ENCODE measurements at regions not wholly inside any gene's neighbourhood (a gene's known extent, or its start where the extent isn't known, plus 50 kb on each side); places are given as distances from the start of the nearest gene placed in this dataset.
A peak's percentile ranks its signal among the peaks of the same experiment; 100 is the strongest.
"Not testable (repeated sequence)": the region's sequence is repeated elsewhere in the genome, so short reads cannot be mapped to it uniquely, and the experiment has no call there.

DNA sequence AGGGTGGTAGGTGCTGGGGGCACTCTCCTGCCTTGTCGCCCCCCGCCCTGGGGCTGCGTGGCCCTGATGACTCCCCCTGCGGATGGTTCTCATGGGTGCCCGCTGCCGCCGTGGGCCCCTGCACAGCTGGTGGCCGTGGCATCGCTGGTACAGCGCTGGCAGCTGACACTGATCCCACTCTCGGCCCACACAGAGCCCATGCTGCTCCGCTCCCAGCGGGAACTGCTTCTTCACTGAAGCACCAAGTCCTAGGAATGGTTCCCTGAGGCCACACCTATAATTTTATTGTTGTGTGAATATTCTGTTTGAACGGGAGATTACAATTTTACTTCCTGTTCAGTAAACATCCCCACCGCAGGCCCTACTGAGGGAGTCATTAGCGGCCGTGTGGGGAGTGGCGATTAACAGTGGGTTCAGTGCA, 138.6 kb upstream of the NKX1-1 start:
- peak in 1 of 3 donors; percentile 39 for DNase-seq
- no peak for TF ChIP-seq POLR2A (IDR thresholded peaks at IDR 0.05)
- TF ChIP-seq, protein P1, sequence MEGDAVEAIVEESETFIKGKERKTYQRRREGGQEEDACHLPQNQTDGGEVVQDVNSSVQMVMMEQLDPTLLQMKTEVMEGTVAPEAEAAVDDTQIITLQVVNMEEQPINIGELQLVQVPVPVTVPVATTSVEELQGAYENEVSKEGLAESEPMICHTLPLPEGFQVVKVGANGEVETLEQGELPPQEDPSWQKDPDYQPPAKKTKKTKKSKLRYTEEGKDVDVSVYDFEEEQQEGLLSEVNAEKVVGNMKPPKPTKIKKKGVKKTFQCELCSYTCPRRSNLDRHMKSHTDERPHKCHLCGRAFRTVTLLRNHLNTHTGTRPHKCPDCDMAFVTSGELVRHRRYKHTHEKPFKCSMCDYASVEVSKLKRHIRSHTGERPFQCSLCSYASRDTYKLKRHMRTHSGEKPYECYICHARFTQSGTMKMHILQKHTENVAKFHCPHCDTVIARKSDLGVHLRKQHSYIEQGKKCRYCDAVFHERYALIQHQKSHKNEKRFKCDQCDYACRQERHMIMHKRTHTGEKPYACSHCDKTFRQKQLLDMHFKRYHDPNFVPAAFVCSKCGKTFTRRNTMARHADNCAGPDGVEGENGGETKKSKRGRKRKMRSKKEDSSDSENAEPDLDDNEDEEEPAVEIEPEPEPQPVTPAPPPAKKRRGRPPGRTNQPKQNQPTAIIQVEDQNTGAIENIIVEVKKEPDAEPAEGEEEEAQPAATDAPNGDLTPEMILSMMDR (IDR thresholded peaks at IDR 0.05) = no peak
- H3K36me3 ChIP-seq = no peaks in the 10 kb centered on the region
- H3K27ac ChIP-seq = no peak overlapping the region
- 41% methylated on average over 6 of the region's 18 CpGs for WGBS (ENCODE audit: insufficient coverage, low coverage, low lambda C conversion rate, missing lambda C conversion rate)
- intact Hi-C loops (cut with DNase I) = no loop called here
- H3K4me1 ChIP-seq = no peaks in the 10 kb centered on the region
- no peaks in the 10 kb centered on the region for H3K9me3 ChIP-seq
- no peaks in the 10 kb centered on the region for H3K27me3 ChIP-seq
- ATAC-seq = no peak
- H3K4me3 ChIP-seq = no peak overlapping the region

GRCh38 chr4:1544435-1544834, 138.2 kb upstream of the NKX1-1 start:
- H3K4me1 ChIP-seq; H3K27me3 ChIP-seq; H3K4me3 ChIP-seq; H3K36me3 ChIP-seq; H3K9me3 ChIP-seq; H3K27ac ChIP-seq; intact Hi-C loops (cut with DNase I); ATAC-seq: not testable (repeated sequence)
- WGBS (ENCODE audit: insufficient coverage, low coverage, low lambda C conversion rate, missing lambda C conversion rate) = 65% methylated on average over 5 of the region's 21 CpGs
- peak in 1 of 3 donors; percentile 19 for DNase-seq

- ATAC-seq (no peak), DNase-seq (peak in 1 of 3 donors; percentile 24)
- 78% methylated on average over 4 of the region's 11 CpGs for whole genome bisulfite sequencing (ENCODE audit: insufficient coverage, low coverage, low lambda C conversion rate, missing lambda C conversion rate)
- Histone ChIP-seq H3K27ac (no peak overlapping the region), H3K36me3 (no peaks in the 10 kb centered on the region), H3K4me1 (no peaks in the 10 kb centered on the region), H3K4me3 (no peak overlapping the region), H3K27me3 (no peaks in the 10 kb centered on the region), H3K9me3 (no peaks in the 10 kb centered on the region)
- intact Hi-C loops (cut with DNase I) = no loop called here
- TF ChIP-seq, protein P1 (IDR thresholded peaks at IDR 0.05) = no peak
- TF ChIP-seq POLR2A (IDR thresholded peaks at IDR 0.05) = no peak
These were observed 137.7 kb upstream of the NKX1-1 start for GRCh38 chr4:1543976-1544375.

- no peaks in the 10 kb centered on the region for H3K36me3 ChIP-seq
- DNase-seq = peak in 1 of 3 donors; percentile 46
- no peaks in the 10 kb centered on the region for H3K9me3 ChIP-seq
- no peak overlapping the region for H3K4me3 ChIP-seq
- no peaks in the 10 kb centered on the region for H3K4me1 ChIP-seq
- no peak overlapping the region for H3K27ac ChIP-seq
- no peaks in the 10 kb centered on the region for H3K27me3 ChIP-seq
- TF ChIP-seq, protein P1 (IDR thresholded peaks at IDR 0.05) = no peak
- intact Hi-C loops (cut with DNase I) = no loop called here
- no peak for ATAC-seq
- 74% methylated on average over 3 of the region's 8 CpGs for WGBS (ENCODE audit: insufficient coverage, low coverage, low lambda C conversion rate, missing lambda C conversion rate)
These were observed 137.3 kb upstream of the NKX1-1 start for GRCh38 chr4:1543561-1543960.

DNA sequence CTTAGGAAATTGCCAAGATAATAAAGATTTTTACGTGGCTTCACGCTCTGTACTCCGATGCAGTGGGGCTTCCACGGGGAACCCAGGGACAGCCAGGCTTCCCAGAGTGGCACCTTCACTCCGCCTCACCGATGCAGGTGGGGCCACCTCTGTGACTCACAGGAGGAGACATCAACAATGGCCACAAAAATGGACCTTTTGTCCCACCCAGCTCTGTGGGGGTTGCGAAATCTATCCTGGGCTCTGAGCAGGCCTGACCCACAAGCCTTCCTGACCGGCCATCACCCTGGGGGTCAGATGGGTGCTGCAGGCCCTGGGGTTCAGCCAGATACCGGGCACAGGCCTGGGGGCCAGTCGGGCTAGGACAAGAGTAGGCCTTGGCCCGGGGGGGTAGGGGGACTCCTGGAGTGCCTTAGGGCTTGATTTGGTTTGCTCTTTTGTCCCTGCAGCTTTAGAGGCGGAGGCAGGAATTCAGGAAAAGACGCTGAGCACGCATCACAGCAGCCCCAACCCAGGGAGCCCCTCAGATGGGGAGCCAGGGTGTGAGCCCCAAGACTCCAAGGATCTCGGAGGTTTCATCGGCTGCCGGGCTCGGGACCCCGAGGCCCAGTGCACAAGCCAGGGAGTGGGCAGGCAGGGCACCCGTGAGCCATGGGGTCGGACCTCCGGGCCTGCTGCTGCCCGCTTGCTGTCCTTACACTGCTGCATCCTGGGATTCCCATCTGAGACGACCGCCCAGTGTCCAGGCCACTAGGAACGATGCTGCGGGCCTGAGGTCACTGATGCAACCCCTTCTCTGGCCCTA, 136.5 kb upstream of the NKX1-1 start:
- peak in 1 of 3 donors; percentile 50 for DNase-seq
- H3K4me1 ChIP-seq = no peaks in the 10 kb centered on the region
- intact Hi-C loops (cut with DNase I) = no loop called here
- no peak for ATAC-seq
- H3K9me3 ChIP-seq = no peaks in the 10 kb centered on the region
- H3K4me3 ChIP-seq = no peak overlapping the region
- TF ChIP-seq, protein P1 (IDR thresholded peaks at IDR 0.05) = no peak
- no peak for TF ChIP-seq POLR2A (IDR thresholded peaks at IDR 0.05)
- 51% methylated on average over 7 of the region's 27 CpGs for WGBS (ENCODE audit: insufficient coverage, low coverage, low lambda C conversion rate, missing lambda C conversion rate)
- H3K27me3 ChIP-seq = no peaks in the 10 kb centered on the region
- H3K27ac ChIP-seq = no peak overlapping the region
- H3K36me3 ChIP-seq = no peaks in the 10 kb centered on the region

Data from right lobe of liver (tissue), 6 donors.